BLaER1 (cell line): ENCODE measurements at regions not wholly inside any gene's neighbourhood (a gene's known extent, or its start where the extent isn't known, plus 50 kb on each side); places are given as distances from the start of the nearest gene placed in this dataset.

Experiments
- H3K27ac ChIP-seq: shearing (Covaris generic); formaldehyde crosslinking; 2 replicates; pipeline ENCODE4 v1.8.1; 2022
- H3K27me3 ChIP-seq: shearing (Covaris generic); formaldehyde crosslinking; 2 replicates; pipeline ENCODE4 v1.8.1; 2022
- H3K36me3 ChIP-seq: shearing (Covaris generic); formaldehyde crosslinking; 2 replicates; pipeline ENCODE4 v1.8.1; 2022
- H3K4me1 ChIP-seq: shearing (Covaris generic); formaldehyde crosslinking; 2 replicates; pipeline ENCODE4 v1.8.1; 2022
- H3K4me2 ChIP-seq: shearing (Covaris generic); formaldehyde crosslinking; 2 replicates; pipeline ENCODE4 v1.8.1; 2022
- H3K4me3 ChIP-seq: shearing (Covaris generic); formaldehyde crosslinking; 2 replicates; pipeline ENCODE4 v1.8.1; 2022
- H3K9ac ChIP-seq: shearing (Covaris generic); formaldehyde crosslinking; 2 replicates; pipeline ENCODE4 v1.8.1; 2022
- H3K9me3 ChIP-seq: shearing (Covaris generic); formaldehyde crosslinking; 2 replicates; pipeline ENCODE4 v1.8.1; 2022
- H4K20me1 ChIP-seq: shearing (Covaris generic); formaldehyde crosslinking; 2 replicates; pipeline ENCODE4 v1.8.1; 2022
- Cebpa-rat ChIP-seq: shearing (Covaris generic); IDR thresholded peaks from 2 replicates; pipeline ENCODE4 v1.8.1; 2022

DNA sequence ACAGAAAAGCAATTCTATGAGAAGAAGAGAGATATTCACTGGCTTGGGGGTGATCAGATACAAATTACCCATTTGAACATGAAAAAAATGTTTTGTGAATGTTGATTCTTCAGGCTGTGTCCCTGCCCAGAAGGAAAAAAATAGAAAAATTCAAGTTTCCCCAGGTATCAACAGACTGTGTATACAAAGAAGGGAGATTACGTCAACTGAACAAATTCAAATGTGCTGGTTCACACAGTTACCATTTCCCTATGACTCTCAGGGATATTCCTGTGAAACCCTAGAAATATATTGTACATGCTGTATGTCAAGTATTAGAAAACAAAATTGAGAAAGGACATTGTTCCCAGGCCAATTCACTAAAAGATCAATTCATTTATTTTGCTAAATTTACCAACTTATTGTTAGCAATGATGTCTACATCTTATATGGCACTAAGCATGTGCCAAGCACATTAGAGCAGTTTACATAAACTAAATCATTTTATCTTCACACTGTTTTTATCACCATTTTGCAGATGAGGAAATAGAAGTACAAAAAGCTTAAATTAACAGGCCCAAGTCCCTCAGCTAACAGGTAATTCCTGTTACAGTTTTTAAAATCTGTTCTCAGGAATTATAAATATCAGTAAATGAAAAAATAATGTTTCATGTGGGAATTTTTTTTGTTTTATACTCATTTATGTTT lies 306.7 kb upstream of the ROBO2 start:
- Histone ChIP-seq H3K27me3 (no peaks in the 10 kb centered on the region), H3K4me3 (no peak overlapping the region), H3K4me1 (no peaks in the 10 kb centered on the region), H3K9ac (no peak overlapping the region), H3K9me3 (no peaks in the 10 kb centered on the region), H3K4me2 (no peak overlapping the region), H3K36me3 (no peaks in the 10 kb centered on the region), H3K27ac (no peak overlapping the region), H4K20me1 (no peaks in the 10 kb centered on the region)
- TF ChIP-seq Cebpa-rat = no peak

DNA sequence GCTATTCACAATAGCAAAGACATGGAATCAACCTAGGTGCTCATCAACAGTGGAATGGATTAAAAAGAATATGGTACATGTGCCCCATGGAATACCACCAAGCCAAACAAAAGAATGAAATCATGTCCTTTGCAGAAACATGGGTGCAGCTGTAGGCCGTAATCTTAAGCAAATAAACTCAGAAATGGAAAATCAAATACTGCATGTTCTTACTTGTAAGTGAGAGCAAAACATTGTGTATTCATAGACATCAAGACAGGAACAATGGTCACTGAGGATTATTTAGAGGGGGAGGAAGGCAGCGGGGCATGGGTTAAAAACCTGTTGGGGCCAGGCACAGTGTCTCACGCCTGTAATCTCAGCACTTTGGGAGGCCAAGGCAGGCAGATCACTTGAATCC lies 304.7 kb upstream of the ROBO2 start:
- no peak overlapping the region for H3K4me2 ChIP-seq
- H3K9ac ChIP-seq = no peak overlapping the region
- H4K20me1 ChIP-seq = no peaks in the 10 kb centered on the region
- no peaks in the 10 kb centered on the region for H3K9me3 ChIP-seq
- H3K4me3 ChIP-seq = no peak overlapping the region
- no peaks in the 10 kb centered on the region for H3K36me3 ChIP-seq
- no peak for TF ChIP-seq Cebpa-rat
- H3K4me1 ChIP-seq = no peaks in the 10 kb centered on the region
- no peaks in the 10 kb centered on the region for H3K27me3 ChIP-seq
- no peak overlapping the region for H3K27ac ChIP-seq

DNA sequence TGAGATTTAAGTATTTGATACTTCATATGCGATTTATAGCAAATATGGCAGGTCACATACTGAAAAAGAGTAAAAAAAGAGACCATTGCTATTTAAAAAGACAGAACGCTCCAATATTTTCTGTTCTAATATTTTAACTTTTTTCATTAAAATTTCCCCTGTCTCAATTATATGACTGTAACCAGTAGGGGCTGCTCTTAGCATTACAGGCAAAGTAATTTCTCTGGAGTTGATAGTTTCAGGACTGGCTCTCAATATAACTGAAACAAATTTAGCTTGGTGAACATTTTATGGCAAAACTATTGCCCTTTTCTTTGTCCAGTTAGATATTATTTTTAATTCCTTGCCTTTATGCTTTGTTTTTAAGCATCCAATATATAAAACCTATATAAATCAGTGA lies 286.3 kb upstream of the ROBO2 start:
- H3K4me1 ChIP-seq = no peaks in the 10 kb centered on the region
- no peaks in the 10 kb centered on the region for H3K27me3 ChIP-seq
- no peak overlapping the region for H3K27ac ChIP-seq
- H3K36me3 ChIP-seq = no peaks in the 10 kb centered on the region
- H3K9ac ChIP-seq = no peak overlapping the region
- no peaks in the 10 kb centered on the region for H4K20me1 ChIP-seq
- no peak overlapping the region for H3K4me3 ChIP-seq
- H3K4me2 ChIP-seq = no peak overlapping the region
- no peak for TF ChIP-seq Cebpa-rat
- H3K9me3 ChIP-seq = no peaks in the 10 kb centered on the region

DNA sequence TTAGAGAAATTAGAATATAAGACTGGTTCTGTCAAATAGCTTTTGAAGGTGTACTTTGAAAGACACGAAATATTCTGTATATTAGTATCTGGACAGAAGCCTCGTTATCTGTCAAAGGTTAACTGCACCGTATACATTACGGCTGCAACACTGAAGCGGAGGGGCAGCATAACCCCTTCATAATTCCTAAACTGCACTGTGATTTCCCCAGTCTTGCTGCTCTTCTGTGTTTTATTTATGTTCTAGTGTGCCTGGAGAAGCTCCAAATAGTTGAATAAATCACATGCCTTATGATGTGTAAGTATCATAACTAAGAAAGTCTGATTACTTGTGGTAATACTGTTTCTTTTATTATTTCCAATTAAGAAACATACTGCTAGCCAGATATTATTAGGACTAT lies 285.7 kb upstream of the ROBO2 start:
- H3K4me3 ChIP-seq = no peak overlapping the region
- no peak overlapping the region for H3K4me2 ChIP-seq
- no peaks in the 10 kb centered on the region for H3K4me1 ChIP-seq
- no peaks in the 10 kb centered on the region for H3K36me3 ChIP-seq
- no peak for TF ChIP-seq Cebpa-rat
- no peak overlapping the region for H3K9ac ChIP-seq
- no peak overlapping the region for H3K27ac ChIP-seq
- H3K27me3 ChIP-seq = no peaks in the 10 kb centered on the region
- no peaks in the 10 kb centered on the region for H3K9me3 ChIP-seq
- H4K20me1 ChIP-seq = no peaks in the 10 kb centered on the region

DNA sequence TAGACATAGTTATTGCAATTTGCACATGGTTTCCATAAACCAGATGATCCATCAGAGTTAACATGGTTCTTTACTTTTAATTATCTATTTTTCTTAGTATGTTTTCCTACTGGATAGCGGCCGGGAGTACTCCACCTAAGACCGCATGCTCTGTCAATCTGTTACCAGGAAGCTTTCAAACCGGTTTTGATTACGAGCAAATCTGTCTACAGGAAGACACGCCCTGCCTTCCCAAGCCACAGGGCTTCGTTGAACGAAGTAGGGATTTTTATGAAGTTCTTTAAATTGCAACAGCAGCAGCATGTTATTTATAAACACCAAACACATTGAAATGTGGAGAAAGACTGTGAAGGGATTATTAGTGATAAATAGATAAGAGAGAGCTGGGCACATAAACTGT lies 283.3 kb upstream of the ROBO2 start:
- no peaks in the 10 kb centered on the region for H3K36me3 ChIP-seq
- H3K4me2 ChIP-seq = no peak overlapping the region
- no peak for TF ChIP-seq Cebpa-rat
- no peaks in the 10 kb centered on the region for H3K9me3 ChIP-seq
- no peak overlapping the region for H3K9ac ChIP-seq
- H3K4me3 ChIP-seq = no peak overlapping the region
- H3K27me3 ChIP-seq = no peaks in the 10 kb centered on the region
- H4K20me1 ChIP-seq = no peaks in the 10 kb centered on the region
- H3K4me1 ChIP-seq = no peaks in the 10 kb centered on the region
- H3K27ac ChIP-seq = no peak overlapping the region

DNA sequence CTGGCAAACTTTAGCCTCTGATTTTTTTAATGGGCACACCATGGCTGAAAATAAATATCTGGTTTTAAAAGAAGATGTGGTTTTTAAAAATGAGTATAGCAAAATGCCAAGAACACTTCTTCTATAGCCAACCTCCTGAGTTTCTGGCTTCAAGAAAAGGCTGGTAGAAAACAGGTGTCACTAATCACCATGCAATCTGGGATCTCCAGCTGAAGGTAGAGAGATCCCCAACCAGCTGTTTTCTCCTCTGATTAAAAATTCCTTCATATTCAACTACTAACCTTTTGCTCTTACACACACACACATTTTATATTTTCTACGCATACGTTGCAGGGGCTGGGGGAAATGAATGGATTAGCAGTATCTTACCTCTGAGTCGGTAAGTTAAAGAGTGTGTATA lies 279.6 kb upstream of the ROBO2 start:
- Histone ChIP-seq H3K4me3 (no peak overlapping the region), H3K4me1 (no peaks in the 10 kb centered on the region), H3K27me3 (no peaks in the 10 kb centered on the region), H3K4me2 (no peak overlapping the region), H3K36me3 (no peaks in the 10 kb centered on the region), H3K9ac (no peak overlapping the region), H3K27ac (no peak overlapping the region), H4K20me1 (no peaks in the 10 kb centered on the region), H3K9me3 (no peaks in the 10 kb centered on the region)
- TF ChIP-seq Cebpa-rat = no peak

DNA sequence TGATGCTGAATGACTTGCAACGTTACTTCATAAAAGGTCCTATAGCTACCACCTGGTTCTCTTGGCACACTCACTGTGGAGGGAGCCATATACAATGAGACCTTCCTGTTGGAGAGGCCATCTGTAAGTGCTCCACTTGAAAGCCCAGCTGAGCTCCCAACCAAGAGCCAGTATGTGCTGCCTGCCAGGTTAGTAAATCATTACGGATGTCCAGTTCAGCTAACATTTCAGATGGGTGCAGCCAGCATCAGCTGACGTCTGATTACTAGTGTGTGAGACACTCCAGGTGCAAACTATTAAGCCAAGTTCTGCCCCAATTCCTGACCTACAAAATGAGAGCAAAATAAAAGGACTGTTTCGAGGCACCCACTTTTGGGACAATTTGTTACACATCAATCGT lies 274.4 kb upstream of the ROBO2 start:
- Histone ChIP-seq H3K36me3 (no peaks in the 10 kb centered on the region), H3K27ac (no peak overlapping the region), H3K27me3 (no peaks in the 10 kb centered on the region), H3K4me2 (no peak overlapping the region), H3K9ac (no peak overlapping the region), H3K4me3 (no peak overlapping the region), H3K9me3 (no peaks in the 10 kb centered on the region), H4K20me1 (no peaks in the 10 kb centered on the region), H3K4me1 (no peaks in the 10 kb centered on the region)
- TF ChIP-seq Cebpa-rat = no peak

DNA sequence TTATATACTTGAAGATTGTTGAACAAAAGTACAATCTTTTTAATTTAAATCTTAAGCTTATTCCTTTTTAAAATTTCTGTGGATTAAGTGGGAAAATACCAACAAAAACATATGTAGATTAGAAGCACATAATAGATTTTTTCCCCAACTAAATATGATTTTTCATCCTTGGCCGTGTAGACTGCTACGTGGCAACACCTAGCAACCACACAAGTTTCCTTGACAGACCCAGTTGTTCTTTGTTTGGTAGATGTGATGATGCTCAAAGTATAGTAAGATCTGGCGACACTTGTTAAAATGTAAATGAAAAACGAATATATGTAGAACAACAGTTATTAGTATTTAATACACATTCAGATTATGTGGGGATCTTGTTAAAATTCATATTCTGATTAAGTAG lies 271.0 kb upstream of the ROBO2 start:
- Histone ChIP-seq H4K20me1 (no peaks in the 10 kb centered on the region), H3K9me3 (no peaks in the 10 kb centered on the region), H3K27me3 (no peaks in the 10 kb centered on the region), H3K36me3 (no peaks in the 10 kb centered on the region), H3K27ac (no peak overlapping the region), H3K4me1 (no peaks in the 10 kb centered on the region), H3K9ac (no peak overlapping the region), H3K4me3 (no peak overlapping the region), H3K4me2 (no peak overlapping the region)
- TF ChIP-seq Cebpa-rat = no peak

DNA sequence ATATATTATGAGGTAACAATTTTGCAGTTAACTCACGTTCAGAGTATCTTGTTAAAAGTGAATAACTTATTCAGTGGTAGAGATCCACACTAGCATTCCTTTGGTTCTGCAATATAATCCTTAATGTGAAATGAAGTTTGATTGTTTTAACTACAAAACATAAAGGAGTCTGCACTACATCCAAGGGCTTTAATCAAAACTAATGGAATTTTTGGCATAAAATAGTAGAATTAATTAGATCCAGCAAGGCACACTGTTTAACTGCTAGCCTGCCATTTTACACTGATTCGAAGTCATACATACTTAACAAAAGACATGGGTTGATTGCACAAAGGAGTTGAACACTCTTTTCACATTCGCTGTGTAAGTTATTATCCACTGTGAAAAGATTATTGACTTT lies 263.0 kb upstream of the ROBO2 start:
- Histone ChIP-seq H3K27ac (no peak overlapping the region), H4K20me1 (no peaks in the 10 kb centered on the region), H3K9me3 (no peaks in the 10 kb centered on the region), H3K4me1 (no peaks in the 10 kb centered on the region), H3K4me3 (no peak overlapping the region), H3K36me3 (no peaks in the 10 kb centered on the region), H3K9ac (no peak overlapping the region), H3K27me3 (no peaks in the 10 kb centered on the region), H3K4me2 (no peak overlapping the region)
- no peak for TF ChIP-seq Cebpa-rat

DNA sequence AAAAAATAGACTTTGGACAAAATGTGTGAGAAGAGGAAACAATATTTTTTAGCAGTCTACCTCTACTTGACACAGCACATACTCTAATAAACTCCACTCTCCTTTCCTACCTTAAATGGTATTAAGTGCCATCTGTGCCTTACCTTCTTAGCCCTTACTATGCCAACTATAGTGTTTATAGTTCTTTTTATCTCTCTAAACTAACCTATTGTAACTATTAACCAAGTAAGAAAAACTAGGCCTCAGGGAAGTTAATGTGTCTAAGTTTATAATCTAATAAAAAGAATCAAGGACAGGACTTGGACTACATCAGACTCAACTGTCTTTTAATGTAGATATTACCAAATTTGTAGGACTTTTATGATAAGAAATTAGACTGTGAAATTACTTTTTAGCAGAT lies 251.7 kb upstream of the ROBO2 start:
- H3K27me3 ChIP-seq = no peaks in the 10 kb centered on the region
- H3K36me3 ChIP-seq = no peaks in the 10 kb centered on the region
- H3K4me3 ChIP-seq = no peak overlapping the region

DNA sequence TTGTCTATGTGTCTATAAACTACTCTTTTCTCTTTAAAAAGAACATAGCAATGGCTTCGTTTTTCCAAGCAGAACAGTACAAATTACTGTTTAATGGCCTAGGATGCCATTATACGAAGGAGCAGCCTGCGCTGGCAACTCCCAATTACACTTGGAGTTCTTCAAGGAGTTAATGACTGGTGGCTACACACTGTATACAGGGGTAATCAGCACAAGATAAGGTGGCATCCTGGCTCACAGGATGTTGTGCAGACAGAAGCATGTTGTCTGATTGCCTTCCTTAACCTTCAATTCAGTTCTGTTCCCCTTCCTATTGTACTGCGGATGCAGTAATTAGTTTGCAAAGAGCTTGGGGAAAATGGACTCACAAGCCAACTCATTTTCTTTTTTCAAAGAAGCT lies 250.7 kb upstream of the ROBO2 start:
- no peaks in the 10 kb centered on the region for H3K36me3 ChIP-seq
- no peak overlapping the region for H3K27ac ChIP-seq
- no peaks in the 10 kb centered on the region for H3K9me3 ChIP-seq
- H3K27me3 ChIP-seq = no peaks in the 10 kb centered on the region
- H3K4me2 ChIP-seq = no peak overlapping the region
- no peak overlapping the region for H3K9ac ChIP-seq
- H3K4me1 ChIP-seq = no peaks in the 10 kb centered on the region
- no peaks in the 10 kb centered on the region for H4K20me1 ChIP-seq
- no peak overlapping the region for H3K4me3 ChIP-seq
- TF ChIP-seq Cebpa-rat = no peak

More for the DNA sequence above, 251.7 kb upstream of the ROBO2 start:
- no peaks in the 10 kb centered on the region for H3K9me3 ChIP-seq
- no peak overlapping the region for H3K27ac ChIP-seq
- no peak for TF ChIP-seq Cebpa-rat
- no peaks in the 10 kb centered on the region for H3K4me1 ChIP-seq
- H3K9ac ChIP-seq = no peak overlapping the region
- H4K20me1 ChIP-seq = no peaks in the 10 kb centered on the region
- H3K4me2 ChIP-seq = no peak overlapping the region
